HepG2 (cell line): ENCODE measurements at regions not wholly inside any gene's neighbourhood (a gene's known extent, or its start where the extent isn't known, plus 50 kb on each side); places are given as distances from the start of the nearest gene placed in this dataset.

ENCODE experiments used
- HIC2 ChIP-seq: sonication (generic); formaldehyde crosslinking; IDR thresholded peaks from 2 replicates; pipeline ENCODE4 v1.9.0; 2022; ENCODE audit warnings: low read depth, missing genetic modification reagents
- MTF1 ChIP-seq: sonication (generic); formaldehyde crosslinking; IDR thresholded peaks from 2 replicates; pipeline ENCODE4 v1.5.0; 2020; ENCODE audit warnings: missing genetic modification reagents
- ZNF354B ChIP-seq: sonication (generic); formaldehyde crosslinking; IDR thresholded peaks from 2 replicates; pipeline ENCODE4 v1.8.0; 2022; ENCODE audit warnings: mild to moderate bottlenecking, missing genetic modification reagents
- ZNF407 ChIP-seq: sonication (generic); formaldehyde crosslinking; IDR thresholded peaks from one replicate; pipeline ENCODE4 v1.5.1; 2020; ENCODE audit warnings: mild to moderate bottlenecking, missing genetic modification reagents; ENCODE audit errors: not compliant biosample characterization
- ZNF788 ChIP-seq: sonication (generic); formaldehyde crosslinking; IDR thresholded peaks from 2 replicates; pipeline ENCODE4 v1.5.0; 2020; ENCODE audit warnings: mild to moderate bottlenecking, missing genetic modification reagents, borderline replicate concordance

GRCh38 chr5:87853541-87853940 lies 415.1 kb downstream of the TMEM161B start (continued):
- no peak for TF ChIP-seq ZNF407
- no peak for TF ChIP-seq MTF1
- TF ChIP-seq ZNF788, result no peak
- TF ChIP-seq ZNF354B (CRISPR knock-in tag), result no peak
- no peak for TF ChIP-seq HIC2
